K562 (cell line): ENCODE measurements at regions not wholly inside any gene's neighbourhood (a gene's known extent, or its start where the extent isn't known, plus 50 kb on each side); places are given as distances from the start of the nearest gene placed in this dataset.

Experiments
- BCOR ChIP-seq: fragments of 450-650 bp; IDR thresholded peaks from 2 replicates; pipeline ENCODE4 v1.6.1; 2016
- BRD4 ChIP-seq: fragments of 200-600 bp; sonication (generic); IDR thresholded peaks from 2 replicates; pipeline ENCODE4 v1.6.1; 2017; ENCODE audit warnings: inconsistent platforms
- BRD9 ChIP-seq: fragments of 450-650 bp; IDR thresholded peaks from 2 replicates; pipeline ENCODE4 v1.6.1; 2018; ENCODE audit warnings: low read depth; ENCODE audit not compliant: partially characterized antibody
- C11orf30 ChIP-seq: fragments of 450-650 bp; IDR thresholded peaks from 2 replicates; pipeline ENCODE4 v1.6.1; 2016; ENCODE audit warnings: low read depth, mild to moderate bottlenecking
- CEBPG ChIP-seq, 3 experiments: fragments of 200-800 bp in 1 of 3; sonication (Bioruptor generic) in 1 of 3; sonication (generic) in 1 of 3; formaldehyde crosslinking in 1 of 3; IDR thresholded peaks in 2 of 3; conservative IDR thresholded peaks in 1 of 3; 2 replicates each; pipeline versions ENCODE4 v1.6.1 to v1.8.0; 2016 to 2022; ENCODE audit warnings: missing compliant biosample characterization in 2 of 3, missing genetic modification characterization in 2 of 3, mild to moderate bottlenecking in 1 of 3, missing genetic modification reagents in 1 of 3
- HSF4 ChIP-seq: fragments of 250-450 bp; sonication (Bioruptor Pico); IDR thresholded peaks from 2 replicates; pipeline ENCODE4 v2.1.2; 2022; ENCODE audit warnings: mild to moderate bottlenecking, moderate library complexity, borderline replicate concordance
- MAFK ChIP-seq: IDR thresholded peaks from 2 replicates; pipeline ENCODE4 v1.6.1; 2011; ENCODE audit warnings: low read length, improper control_type of control experiment
- MAZ ChIP-seq, 2 experiments: fragments of 450-650 bp in 1 of 2; sonication (generic) in 1 of 2; formaldehyde crosslinking; IDR thresholded peaks in 1 of 2; conservative IDR thresholded peaks in 1 of 2; 2 replicates each; pipeline versions ENCODE4 v1.4.0 to v1.5.0; 2020; ENCODE audit warnings: mild to moderate bottlenecking in 1 of 2, missing genetic modification reagents in 1 of 2
- MCM3 ChIP-seq: fragments of 450-650 bp; IDR thresholded peaks from 2 replicates; pipeline ENCODE4 v1.6.1; 2016
- NR2C1 ChIP-seq, 2 experiments: fragments of 450-650 bp; IDR thresholded peaks; 2 replicates each; pipeline ENCODE4 v1.6.1; 2017; ENCODE audit warnings: mild to moderate bottlenecking in 2 of 2, antibody characterized with exemption in 1 of 2, inconsistent platforms in 1 of 2, missing compliant biosample characterization in 1 of 2, missing genetic modification characterization in 1 of 2
- NR2F6 ChIP-seq: fragments of 450-650 bp; formaldehyde crosslinking; IDR thresholded peaks from 2 replicates; pipeline ENCODE4 v1.4.0; 2020; ENCODE audit warnings: mild to moderate bottlenecking
- PKNOX1 ChIP-seq: fragments of 450-650 bp; IDR thresholded peaks from 2 replicates; pipeline ENCODE4 v1.6.1; 2016
- RB1 ChIP-seq: fragments of 450-650 bp; IDR thresholded peaks from 2 replicates; pipeline ENCODE4 v1.6.1; 2017; ENCODE audit warnings: low read depth, mild to moderate bottlenecking
- SMAD1 ChIP-seq: fragments of 150-350 bp; IDR thresholded peaks from 2 replicates; pipeline ENCODE4 v1.6.1; 2014; ENCODE audit warnings: low read length, low read depth; ENCODE audit not compliant: partially characterized antibody
- SMAD3 ChIP-seq: fragments of 450-650 bp; formaldehyde crosslinking; conservative IDR thresholded peaks from 2 replicates; pipeline ENCODE4 v1.4.0; 2020; ENCODE audit warnings: mild to moderate bottlenecking
- TCF3 ChIP-seq: sonication (generic); formaldehyde crosslinking; IDR thresholded peaks from 2 replicates; pipeline ENCODE4 v1.4.0; 2020; ENCODE audit warnings: mild to moderate bottlenecking, missing genetic modification reagents
- TGIF2 ChIP-seq: sonication (generic); formaldehyde crosslinking; IDR thresholded peaks from 2 replicates; pipeline ENCODE4 v1.8.1; 2022; ENCODE audit warnings: mild to moderate bottlenecking, missing genetic modification reagents, moderate library complexity
- ZNF140 ChIP-seq: fragments of 250-450 bp; sonication (Bioruptor Pico); IDR thresholded peaks from 2 replicates; pipeline ENCODE4 v1.8.0; 2021; ENCODE audit warnings: moderate library complexity, mild to moderate bottlenecking, inconsistent platforms
- ZNF217 ChIP-seq: sonication (generic); formaldehyde crosslinking; IDR thresholded peaks from 2 replicates; pipeline ENCODE4 v1.8.0; 2022; ENCODE audit warnings: mild to moderate bottlenecking, missing genetic modification reagents
- ZNF316 ChIP-seq: fragments of 450-650 bp; IDR thresholded peaks from 2 replicates; pipeline ENCODE4 v1.6.1; 2016
- ZNF431 ChIP-seq: sonication (generic); formaldehyde crosslinking; IDR thresholded peaks from 2 replicates; pipeline ENCODE4 v1.8.0; 2022; ENCODE audit warnings: mild to moderate bottlenecking, missing genetic modification reagents
- ZNF57 ChIP-seq: fragments of 450-650 bp; formaldehyde crosslinking; IDR thresholded peaks from 2 replicates; pipeline ENCODE4 v1.4.0; 2020; ENCODE audit warnings: mild to moderate bottlenecking, moderate library complexity
- ZNF589 ChIP-seq: fragments of 200-800 bp; sonication (Bioruptor generic); IDR thresholded peaks from 2 replicates; pipeline ENCODE4 v1.6.1; 2016; ENCODE audit warnings: low read depth, missing genetic modification characterization, missing compliant biosample characterization
- TF ChIP-seq, protein P1 (sequence below): fragments of 450-650 bp; IDR thresholded peaks from 2 replicates; pipeline ENCODE4 v1.7.1; 2018; ENCODE audit warnings: mild to moderate bottlenecking, low read depth; ENCODE audit not compliant: partially characterized antibody
- TF ChIP-seq, protein P2 (sequence below): IDR thresholded peaks from 2 replicates; pipeline ENCODE4 v1.6.1; 2014; ENCODE audit warnings: antibody characterized with exemption

- TF ChIP-seq BRD4 (0 out of 2 replicates have a peak, but pooled peaks have one; percentile 18), TCF3 (CRISPR knock-in tag) (peak; percentile 6; the same call in 1 of the 2 replicates), BCOR (no peak), NR2C1 (IDR thresholded peaks at IDR 0.05) (peak; percentile 59; the same call in 1 of the 2 replicates), NR2C1 (tag; IDR thresholded peaks at IDR 0.05) (peak; percentile 73), ZNF589 (CRISPR knock-in tag) (no peak), CEBPG (CRISPR knock-in tag; IDR thresholded peaks at IDR 0.05) (peak; percentile 45), CEBPG (tag; conservative IDR thresholded peaks at IDR 0.05 in 1 of 2, IDR thresholded peaks at IDR 0.05 in 1 of 2) (peak; percentile 73 to 88), PKNOX1 (no peak), NR2F6 (CRISPR knock-in tag) (no peak), TGIF2 (CRISPR knock-in tag) (no peak), MAZ (CRISPR knock-in tag; conservative IDR thresholded peaks at IDR 0.05 in 1 of 2, IDR thresholded peaks at IDR 0.05 in 1 of 2) (peak in 1 of 2 experiments; percentile 27; a peak in 1 of 4 replicates), ZNF57 (CRISPR knock-in tag) (no peak), ZNF431 (CRISPR knock-in tag) (no peak), RB1 (no peak), ZNF217 (CRISPR knock-in tag) (no peak), HSF4 (CRISPR knock-in tag) (no peak), SMAD1 (no peak), SMAD3 (CRISPR knock-in tag) (no peak), MAFK (peak; percentile 37), ZNF316 (peak; percentile 26; the same call in 1 of the 2 replicates), ZNF140 (CRISPR knock-in tag) (no peak), MCM3 (no peak), BRD9 (no peak), C11orf30 (peak; percentile 46)
- TF ChIP-seq, protein P1, sequence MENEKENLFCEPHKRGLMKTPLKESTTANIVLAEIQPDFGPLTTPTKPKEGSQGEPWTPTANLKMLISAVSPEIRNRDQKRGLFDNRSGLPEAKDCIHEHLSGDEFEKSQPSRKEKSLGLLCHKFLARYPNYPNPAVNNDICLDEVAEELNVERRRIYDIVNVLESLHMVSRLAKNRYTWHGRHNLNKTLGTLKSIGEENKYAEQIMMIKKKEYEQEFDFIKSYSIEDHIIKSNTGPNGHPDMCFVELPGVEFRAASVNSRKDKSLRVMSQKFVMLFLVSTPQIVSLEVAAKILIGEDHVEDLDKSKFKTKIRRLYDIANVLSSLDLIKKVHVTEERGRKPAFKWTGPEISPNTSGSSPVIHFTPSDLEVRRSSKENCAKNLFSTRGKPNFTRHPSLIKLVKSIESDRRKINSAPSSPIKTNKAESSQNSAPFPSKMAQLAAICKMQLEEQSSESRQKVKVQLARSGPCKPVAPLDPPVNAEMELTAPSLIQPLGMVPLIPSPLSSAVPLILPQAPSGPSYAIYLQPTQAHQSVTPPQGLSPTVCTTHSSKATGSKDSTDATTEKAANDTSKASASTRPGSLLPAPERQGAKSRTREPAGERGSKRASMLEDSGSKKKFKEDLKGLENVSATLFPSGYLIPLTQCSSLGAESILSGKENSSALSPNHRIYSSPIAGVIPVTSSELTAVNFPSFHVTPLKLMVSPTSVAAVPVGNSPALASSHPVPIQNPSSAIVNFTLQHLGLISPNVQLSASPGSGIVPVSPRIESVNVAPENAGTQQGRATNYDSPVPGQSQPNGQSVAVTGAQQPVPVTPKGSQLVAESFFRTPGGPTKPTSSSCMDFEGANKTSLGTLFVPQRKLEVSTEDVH: no peak
- TF ChIP-seq, protein P2, sequence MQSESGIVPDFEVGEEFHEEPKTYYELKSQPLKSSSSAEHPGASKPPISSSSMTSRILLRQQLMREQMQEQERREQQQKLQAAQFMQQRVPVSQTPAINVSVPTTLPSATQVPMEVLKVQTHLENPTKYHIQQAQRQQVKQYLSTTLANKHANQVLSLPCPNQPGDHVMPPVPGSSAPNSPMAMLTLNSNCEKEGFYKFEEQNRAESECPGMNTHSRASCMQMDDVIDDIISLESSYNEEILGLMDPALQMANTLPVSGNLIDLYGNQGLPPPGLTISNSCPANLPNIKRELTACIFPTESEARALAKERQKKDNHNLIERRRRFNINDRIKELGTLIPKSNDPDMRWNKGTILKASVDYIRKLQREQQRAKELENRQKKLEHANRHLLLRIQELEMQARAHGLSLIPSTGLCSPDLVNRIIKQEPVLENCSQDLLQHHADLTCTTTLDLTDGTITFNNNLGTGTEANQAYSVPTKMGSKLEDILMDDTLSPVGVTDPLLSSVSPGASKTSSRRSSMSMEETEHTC: no peak
These were observed 102.8 kb downstream of the RHOU start (continued) for GRCh38 chr1:228837817-228838716.
